Hematopoietic multipotent progenitor cell treated with erythropoietin and hydrocortisone succinate and interleukin-3 and kit ligand, for 15 days (in vitro differentiated cells): ENCODE measurements at regions not wholly inside any gene's neighbourhood (a gene's known extent, or its start where the extent isn't known, plus 50 kb on each side); places are given as distances from the start of the nearest gene placed in this dataset.
"Not testable (repeated sequence)": the region's sequence is repeated elsewhere in the genome, so short reads cannot be mapped to it uniquely, and the experiment has no call there.

Source experiments
- DNase-seq: peaks from one replicate; pipeline ENCODE4 v3.0.0-alpha.2; 2015; ENCODE audit warnings: low spot score

GRCh38 chr22:48403521-48404403 is 1423.9 kb downstream of the BRD1 start:
- DNase-seq, result no peak

- no peak for DNase-seq
These were observed 1425.1 kb downstream of the BRD1 start for GRCh38 chr22:48402591-48403031.

GRCh38 chr22:48401523-48401922 is 1426.2 kb downstream of the BRD1 start:
- DNase-seq, result not testable (repeated sequence)

GRCh38 chr22:48398181-48398905 is 1429.3 kb downstream of the BRD1 start:
- DNase-seq, result no peak

GRCh38 chr22:48397531-48398180 is 1430.0 kb downstream of the BRD1 start:
- no peak for DNase-seq

GRCh38 chr22:48396785-48397530 is 1430.7 kb downstream of the BRD1 start:
- no peak for DNase-seq

- no peak for DNase-seq
These were observed 1431.4 kb downstream of the BRD1 start for GRCh38 chr22:48396091-48396784.

- DNase-seq, result no peak
These were observed 1432.5 kb downstream of the BRD1 start for GRCh38 chr22:48395201-48395600.

- DNase-seq, result no peak
These were observed 1432.9 kb downstream of the BRD1 start for GRCh38 chr22:48394787-48395186.

GRCh38 chr22:48393885-48394284 is 1433.8 kb downstream of the BRD1 start:
- DNase-seq, result no peak

- no peak for DNase-seq
These were observed 1434.7 kb downstream of the BRD1 start for GRCh38 chr22:48393041-48393370.

- no peak for DNase-seq
These were observed 1435.9 kb downstream of the BRD1 start for GRCh38 chr22:48391820-48392219.

- DNase-seq, result no peak
These were observed 1436.4 kb downstream of the BRD1 start for GRCh38 chr22:48391171-48391711.

- DNase-seq, result no peak
These were observed 1437.8 kb downstream of the BRD1 start for GRCh38 chr22:48389916-48390315.

- no peak for DNase-seq
These were observed 1445.5 kb downstream of the BRD1 start for GRCh38 chr22:48382197-48382596.

- no peak for DNase-seq
These were observed 1447.5 kb downstream of the BRD1 start for GRCh38 chr22:48380016-48380665.

- DNase-seq, result no peak
These were observed 1448.3 kb downstream of the BRD1 start for GRCh38 chr22:48379371-48379770.

- no peak for DNase-seq
These were observed 1449.0 kb downstream of the BRD1 start for GRCh38 chr22:48378673-48379072.

GRCh38 chr22:48376936-48377712 is 1450.5 kb downstream of the BRD1 start:
- no peak for DNase-seq

- DNase-seq, result no peak
These were observed 1451.2 kb downstream of the BRD1 start for GRCh38 chr22:48376428-48376827.
